Heart left ventricle (tissue), 13 donors: ENCODE measurements at regions not wholly inside any gene's neighbourhood (a gene's known extent, or its start where the extent isn't known, plus 50 kb on each side); places are given as distances from the start of the nearest gene placed in this dataset.
"Not testable (repeated sequence)": the region's sequence is repeated elsewhere in the genome, so short reads cannot be mapped to it uniquely, and the experiment has no call there.

Experiments used
- CTCF ChIP-seq, 12 donors: fragments of 200-600 bp; sonication (generic) in 4 of 12; IDR thresholded peaks; one replicate each; pipeline versions ENCODE4 v1.5.0 to v1.8.0; 2018 to 2022; ENCODE audit warnings: antibody characterized with exemption in 12 of 12, mild to moderate bottlenecking in 5 of 12
- POLR2A ChIP-seq, 2 donors: fragments of 450-650 bp; IDR thresholded peaks; one replicate each; pipeline ENCODE4 v1.6.1; 2017; ENCODE audit warnings: antibody characterized with exemption in 2 of 2, mild to moderate bottlenecking in 2 of 2, moderate library complexity in 2 of 2
- donor health status: ischemic (EF 13 %, LVEDD 7.1; RV severe dilation, severe dysfunction).
- donor health status: DM: no; HTN: yes; CAD: no.
- donor health status: DM: no; HTN: no; CAD: no.
- donor health status: ischemic (EF 25% LVEDD 6.9; RV normal size, moderate dysfunction).
- donor health status: ischemic (EF 25% LVEDD 5.7; RV mildly dilated, moderate dysfunction).
- donor health status: ischemic (EF 35%, LVEDD 5.7; RV mildly dilated, moderate dysfunction).
- donor health status: nonischemic (EF 11% LVEDD 7.7; RV severe dilation, severe dysfunction).
- donor health status: DM: yes; HTN: yes; CAD: no.
- donor health status: PGD.
- donor health status: ischemic (EF 29% LVEDD 5.4; RV normal size, mild dysfunction).
- donor health status: nonischemic (EF 23%, LVEDD 6.1; RV moderate dilation, normal function).

GRCh38 chr1:38770516-38771173, 88.9 kb downstream of the RRAGC start:
- TF ChIP-seq CTCF, POLR2A (IDR thresholded peaks at IDR 0.05): not testable (repeated sequence)
